Neutrophil (primary cell): ENCODE measurements at regions not wholly inside any gene's neighbourhood (a gene's known extent, or its start where the extent isn't known, plus 50 kb on each side); places are given as distances from the start of the nearest gene placed in this dataset.

ENCODE experiments used
- H3K27ac ChIP-seq: fragments of 200-600 bp; sonication (generic); 2 replicates; pipeline ENCODE4 v1.5.1; 2016; ENCODE audit warnings: mild to moderate bottlenecking, moderate library complexity
- H3K27me3 ChIP-seq: fragments of 200-600 bp; sonication (generic); 2 replicates; pipeline ENCODE4 v1.6.0; 2016; ENCODE audit warnings: mild to moderate bottlenecking
- H3K36me3 ChIP-seq: fragments of 200-600 bp; sonication (generic); 2 replicates; pipeline ENCODE4 v1.5.1; 2017
- H3K4me1 ChIP-seq, 2 experiments: fragments of 200-600 bp in 1 of 2; sonication (generic) in 1 of 2; 1 replicate in 1 of 2; 2 replicates in 1 of 2; pipeline versions ENCODE4 v1.5.1 to v1.6.1; 2013 to 2016; ENCODE audit warnings: low read depth in 1 of 2, low read length in 1 of 2, mild to moderate bottlenecking in 1 of 2, moderate library complexity in 1 of 2; ENCODE audit not compliant: control insufficient read depth in 1 of 2, insufficient read depth in 1 of 2
- H3K4me3 ChIP-seq, 2 experiments: fragments of 200-600 bp in 1 of 2; sonication (generic) in 1 of 2; 1 replicate in 1 of 2; 2 replicates in 1 of 2; pipeline ENCODE4 v1.5.1; 2013 to 2016; ENCODE audit warnings: low read depth in 1 of 2, low read length in 1 of 2, mild to moderate bottlenecking in 1 of 2, moderate library complexity in 1 of 2
- H3K9me3 ChIP-seq: fragments of 200-600 bp; sonication (generic); 2 replicates; pipeline ENCODE4 v1.5.1; 2016
- TF ChIP-seq, protein P1 (sequence below): fragments of 200-600 bp; sonication (generic); IDR thresholded peaks from 2 replicates; pipeline ENCODE4 v1.5.1; 2016; ENCODE audit warnings: antibody characterized with exemption

DNA sequence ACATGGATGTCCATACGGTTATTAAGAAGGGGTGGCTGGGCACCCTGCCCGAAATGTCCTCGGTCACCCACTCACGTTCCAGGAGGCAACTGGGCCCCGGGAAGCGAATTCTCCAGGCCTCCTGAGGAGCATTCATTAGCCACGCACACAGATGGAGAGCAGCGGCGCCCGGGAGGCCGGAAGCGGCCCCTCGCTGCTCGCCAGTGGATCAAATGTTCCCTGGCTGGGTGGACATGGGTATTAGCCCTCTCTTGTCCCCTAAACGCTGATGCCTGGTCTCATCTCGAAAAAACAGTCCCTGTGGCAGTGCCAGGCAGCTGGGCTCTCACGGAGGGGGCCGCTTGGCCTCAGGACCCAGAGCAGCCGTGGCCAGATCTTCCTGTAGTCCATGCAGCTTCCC, 59.0 kb upstream of the DLK1 start:
- no peak overlapping the region for H3K4me3 ChIP-seq
- H3K27me3 ChIP-seq, result no peaks in the 10 kb centered on the region
- TF ChIP-seq, protein P1, sequence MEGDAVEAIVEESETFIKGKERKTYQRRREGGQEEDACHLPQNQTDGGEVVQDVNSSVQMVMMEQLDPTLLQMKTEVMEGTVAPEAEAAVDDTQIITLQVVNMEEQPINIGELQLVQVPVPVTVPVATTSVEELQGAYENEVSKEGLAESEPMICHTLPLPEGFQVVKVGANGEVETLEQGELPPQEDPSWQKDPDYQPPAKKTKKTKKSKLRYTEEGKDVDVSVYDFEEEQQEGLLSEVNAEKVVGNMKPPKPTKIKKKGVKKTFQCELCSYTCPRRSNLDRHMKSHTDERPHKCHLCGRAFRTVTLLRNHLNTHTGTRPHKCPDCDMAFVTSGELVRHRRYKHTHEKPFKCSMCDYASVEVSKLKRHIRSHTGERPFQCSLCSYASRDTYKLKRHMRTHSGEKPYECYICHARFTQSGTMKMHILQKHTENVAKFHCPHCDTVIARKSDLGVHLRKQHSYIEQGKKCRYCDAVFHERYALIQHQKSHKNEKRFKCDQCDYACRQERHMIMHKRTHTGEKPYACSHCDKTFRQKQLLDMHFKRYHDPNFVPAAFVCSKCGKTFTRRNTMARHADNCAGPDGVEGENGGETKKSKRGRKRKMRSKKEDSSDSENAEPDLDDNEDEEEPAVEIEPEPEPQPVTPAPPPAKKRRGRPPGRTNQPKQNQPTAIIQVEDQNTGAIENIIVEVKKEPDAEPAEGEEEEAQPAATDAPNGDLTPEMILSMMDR, result no peak

DNA sequence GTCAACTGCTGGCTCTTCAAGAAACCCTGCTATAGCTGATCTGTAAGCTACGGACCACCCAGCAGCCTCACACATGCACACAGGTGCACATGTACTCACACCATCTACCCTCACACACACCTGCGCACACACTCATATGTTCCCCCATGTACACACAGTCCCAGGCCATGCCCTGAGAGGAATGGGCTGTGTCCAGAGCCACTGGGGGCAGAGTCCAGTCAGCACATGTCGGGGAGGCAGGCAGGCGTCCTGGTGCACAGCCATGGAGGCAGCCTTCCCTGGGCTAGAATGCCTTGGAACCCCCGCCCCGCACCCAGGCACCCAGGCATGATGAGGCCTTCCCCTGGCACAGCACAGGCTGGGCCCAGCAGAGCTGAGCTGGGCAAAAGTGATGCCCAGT, 58.3 kb upstream of the DLK1 start:
- no peaks in the 10 kb centered on the region for H3K27me3 ChIP-seq
- H3K4me3 ChIP-seq, result no peak overlapping the region

More for the DNA sequence above, 59.0 kb upstream of the DLK1 start:
- Histone ChIP-seq H3K4me1 (peaks cover 18 to 24% of the 10 kb centered on the region in 2 experiments), H3K9me3 (no peaks in the 10 kb centered on the region), H3K36me3 (no peaks in the 10 kb centered on the region), H3K27ac (no peak overlapping the region)

DNA sequence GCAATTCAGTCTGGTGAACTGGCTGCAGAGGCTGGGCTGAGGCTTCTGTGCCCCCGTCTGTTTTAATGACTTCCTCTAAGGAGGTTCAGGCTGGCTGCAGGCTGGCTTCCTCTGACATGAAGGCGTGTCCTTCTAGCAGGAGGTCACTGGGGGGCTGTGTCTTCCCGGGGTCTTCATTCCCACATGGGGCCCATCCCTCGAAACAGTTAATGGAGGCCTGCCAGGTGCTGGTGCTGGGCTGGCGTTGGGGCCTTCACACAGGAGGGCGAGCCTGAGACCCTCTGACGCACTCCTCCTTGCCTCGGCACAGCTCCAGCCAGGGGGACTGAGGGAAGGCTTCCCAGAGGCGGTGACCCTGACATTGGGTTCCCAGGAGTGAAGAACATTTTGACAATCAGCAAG, 57.7 kb upstream of the DLK1 start:
- H3K4me3 ChIP-seq, result no peak overlapping the region
- H3K4me1 ChIP-seq, result peaks cover 19 to 22% of the 10 kb centered on the region in 2 experiments
- no peaks in the 10 kb centered on the region for H3K36me3 ChIP-seq
- TF ChIP-seq, protein P1, result no peak
- no peaks in the 10 kb centered on the region for H3K9me3 ChIP-seq
- H3K27ac ChIP-seq, result no peak overlapping the region
- no peaks in the 10 kb centered on the region for H3K27me3 ChIP-seq

More for the DNA sequence above, 58.3 kb upstream of the DLK1 start:
- TF ChIP-seq, protein P1, result no peak
- H3K27ac ChIP-seq, result no peak overlapping the region
- no peaks in the 10 kb centered on the region for H3K9me3 ChIP-seq
- no peaks in the 10 kb centered on the region for H3K36me3 ChIP-seq
- peaks cover 19 to 24% of the 10 kb centered on the region in 2 experiments for H3K4me1 ChIP-seq

DNA sequence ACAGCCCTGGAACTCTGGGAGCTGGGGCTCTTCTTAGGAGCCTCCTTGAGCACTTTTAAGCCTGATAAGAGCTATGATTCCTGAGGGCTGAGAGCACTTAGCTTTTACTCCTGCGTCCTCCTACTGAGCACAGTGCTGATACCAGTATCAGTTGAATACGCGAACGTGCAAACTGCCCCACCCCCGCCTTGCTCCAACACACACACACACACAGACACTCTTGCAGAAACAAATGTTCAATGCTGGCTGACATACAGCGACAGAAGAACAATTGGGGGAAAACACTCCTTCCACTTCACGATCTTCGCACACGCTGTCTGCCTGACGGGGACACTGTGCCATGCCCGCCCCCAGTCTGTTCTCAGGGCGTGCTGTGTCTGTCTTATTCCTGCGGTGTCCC, 57.2 kb upstream of the DLK1 start:
- H3K27ac ChIP-seq, result no peak overlapping the region
- H3K27me3 ChIP-seq, result no peaks in the 10 kb centered on the region
- TF ChIP-seq, protein P1, result no peak
- H3K9me3 ChIP-seq, result no peaks in the 10 kb centered on the region
- H3K4me1 ChIP-seq, result peaks cover 19 to 22% of the 10 kb centered on the region in 2 experiments
- no peaks in the 10 kb centered on the region for H3K36me3 ChIP-seq
- no peak overlapping the region for H3K4me3 ChIP-seq

DNA sequence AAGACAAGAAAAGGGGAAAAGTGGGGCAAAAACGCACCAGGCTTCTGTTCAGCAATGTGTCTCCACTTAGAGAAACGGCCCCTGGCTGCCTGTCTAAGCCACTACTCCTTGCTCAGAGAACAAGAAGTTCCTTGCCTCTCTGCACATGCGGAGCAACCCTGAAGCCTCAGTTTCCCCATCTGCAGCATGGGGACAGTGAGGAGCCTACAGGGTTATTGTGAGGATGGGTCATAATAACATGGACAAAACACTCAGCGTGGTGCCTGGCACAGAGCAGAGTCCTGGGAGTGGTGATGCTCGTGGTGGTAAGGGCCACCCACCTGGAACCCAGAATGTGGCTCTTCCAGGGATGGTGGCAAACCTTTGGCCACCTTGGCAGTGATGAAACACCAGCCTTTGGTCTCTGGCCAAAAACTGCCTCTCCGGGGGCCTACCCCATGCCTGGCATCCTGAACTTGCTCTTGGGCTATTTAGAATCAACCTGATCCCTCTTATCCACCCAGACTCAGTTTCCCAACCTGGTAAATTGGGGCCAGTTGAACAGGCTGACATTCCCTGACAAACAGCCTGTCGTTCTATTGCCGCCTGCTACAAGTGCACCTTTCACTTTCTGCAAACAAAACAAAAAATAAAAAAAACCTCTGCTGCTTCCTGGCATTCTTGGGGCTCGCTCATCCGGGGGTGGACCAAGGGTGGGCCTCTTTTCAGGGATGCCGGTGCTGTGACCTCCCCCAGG, 56.5 kb upstream of the DLK1 start:
- H3K27ac ChIP-seq, result no peak overlapping the region
- no peaks in the 10 kb centered on the region for H3K27me3 ChIP-seq
- TF ChIP-seq, protein P1, result no peak
- H3K4me3 ChIP-seq, result no peak overlapping the region
- H3K4me1 ChIP-seq, result peaks cover 19 to 22% of the 10 kb centered on the region in 2 experiments
- no peaks in the 10 kb centered on the region for H3K36me3 ChIP-seq
- no peaks in the 10 kb centered on the region for H3K9me3 ChIP-seq
